K562 (cell line): ENCODE measurements at regions not wholly inside any gene's neighbourhood (a gene's known extent, or its start where the extent isn't known, plus 50 kb on each side); places are given as distances from the start of the nearest gene placed in this dataset.

ENCODE experiments used
- ATAC-seq: fragments of 200-7000 bp; cut with Tn5 transposase; 3 replicates; pipeline ENCODE4 v1.9.1; 2020; ENCODE audit warnings: moderate library complexity
- BruUV-seq: library from RNA; stranded (reverse); fragments of 400-500 nt; replicated peaks from 2 replicates; lab custom pipeline; 2021; lab: Mats Ljungman, UMichigan
- CTCF ChIA-PET: fragments of 300-600 bp; formaldehyde crosslinking; extraction: SDS; loops from one replicate; lab custom pipeline; 2021; ENCODE audit warnings: low intra/inter-chr PET ratio; lab: Yijun Ruan, JAX
- POLR2A ChIA-PET: fragments of 300-600, 350-650 bp; sonication (Branson Sonifier 250); formaldehyde crosslinking; extraction: SDS; loops from one replicate; lab custom pipeline; 2021; ENCODE audit warnings: antibody characterized with exemption, inconsistent platforms; lab: Yijun Ruan, JAX
- DNase-seq, 4 experiments: peaks; one replicate each; pipeline versions ENCODE4 v3.0.0 to v3.0.0-alpha.2; 2011 to 2018; ENCODE audit warnings: low spot score in 3 of 4, mixed read lengths in 3 of 4; ENCODE audit errors: extremely low read depth in 1 of 4
- FAIRE-seq: peaks from 2 replicates; lab custom pipeline; 2011; peaks lifted over from hg19 to GRCh38; lab: Jason Lieb, UNC
- H2AFZ ChIP-seq: 2 replicates; pipeline ENCODE4 v1.6.0; 2011; ENCODE audit warnings: low read depth, low read length, control low read depth, inconsistent platforms
- H3K27ac ChIP-seq: fragments of 200-600 bp; 3 replicates; pipeline ENCODE4 v1.8.0; 2011; ENCODE audit warnings: low read depth, mild to moderate bottlenecking, control low read depth, inconsistent platforms, low read length, moderate library complexity, mixed read lengths; ENCODE audit errors: extremely low read depth
- H3K27me3 ChIP-seq, 2 experiments: fragments of 300-600 bp in 1 of 2; 2 replicates in 1 of 2; 3 replicates in 1 of 2; pipeline versions ENCODE4 v1.6.0 to v1.8.0; 2011; ENCODE audit warnings: inconsistent platforms in 2 of 2, low read length in 2 of 2, mild to moderate bottlenecking in 1 of 2, mixed read lengths in 1 of 2, moderate library complexity in 1 of 2; ENCODE audit not compliant: control insufficient read depth in 2 of 2, insufficient read depth in 2 of 2
- H3K36me3 ChIP-seq: fragments of 300-600 bp; 3 replicates; pipeline ENCODE4 v1.8.0; 2011; ENCODE audit warnings: mild to moderate bottlenecking, low read length, inconsistent platforms; ENCODE audit not compliant: control insufficient read depth, insufficient read depth
- H3K4me1 ChIP-seq, 2 experiments: fragments of 200-600 bp in 1 of 2; replicated peaks in 1 of 2; 2 replicates in 1 of 2; 3 replicates in 1 of 2; pipeline versions ENCODE4 v1.5.1 to v1.8.0; 2011; ENCODE audit warnings: inconsistent platforms in 2 of 2, low read length in 2 of 2, mild to moderate bottlenecking in 1 of 2, mixed read lengths in 1 of 2, moderate library complexity in 1 of 2; ENCODE audit not compliant: control insufficient read depth in 2 of 2, insufficient read depth in 2 of 2
- H3K4me2 ChIP-seq: 2 replicates; pipeline ENCODE4 v1.6.1; 2011; ENCODE audit warnings: low read length, control low read depth, inconsistent platforms, mixed read lengths; ENCODE audit not compliant: insufficient read depth
- H3K4me3 ChIP-seq: fragments of 200-600 bp; sonication (generic), shearing (Covaris generic); 2 replicates; pipeline ENCODE4 v1.5.1; 2016; ENCODE audit warnings: control low read depth, inconsistent platforms
- H3K79me2 ChIP-seq: fragments of 200-600 bp; 3 replicates; pipeline ENCODE4 v1.8.0; 2011; ENCODE audit warnings: low read length, inconsistent platforms; ENCODE audit not compliant: control insufficient read depth, insufficient read depth
- H3K9ac ChIP-seq, 2 experiments: 2 replicates each; pipeline versions ENCODE4 v1.6.0 to v1.6.1; 2011; ENCODE audit warnings: low read depth in 2 of 2, low read length in 2 of 2, control low read depth in 1 of 2, inconsistent platforms in 1 of 2, mild to moderate bottlenecking in 1 of 2, mixed read lengths in 1 of 2; ENCODE audit not compliant: insufficient read depth in 1 of 2
- H3K9me1 ChIP-seq: one replicate; pipeline ENCODE4 v1.6.0; 2011; ENCODE audit warnings: inconsistent platforms, mild to moderate bottlenecking, low read length, moderate library complexity; ENCODE audit not compliant: control insufficient read depth, insufficient read depth
- H3K9me3 ChIP-seq: replicated peaks from 2 replicates; pipeline ENCODE4 v1.5.1; 2011; ENCODE audit warnings: low read depth, low read length, inconsistent platforms; ENCODE audit not compliant: control insufficient read depth, insufficient read depth
- H4K20me1 ChIP-seq: replicated peaks from 2 replicates; pipeline ENCODE4 v1.6.1; 2011; ENCODE audit warnings: low read length, inconsistent platforms, mixed read lengths; ENCODE audit not compliant: control insufficient read depth, insufficient read depth
- CBFA2T2 ChIP-seq: fragments of 450-650 bp; conservative IDR thresholded peaks from 2 replicates; pipeline ENCODE4 v1.6.1; 2017; ENCODE audit warnings: mild to moderate bottlenecking
- CBX2 ChIP-seq: fragments of 200-600 bp; sonication (generic); IDR thresholded peaks from one replicate; pipeline ENCODE4 v1.6.1; 2012; ENCODE audit warnings: mild to moderate bottlenecking, low read length, inconsistent platforms; ENCODE audit not compliant: insufficient read depth, poor library complexity, severe bottlenecking
- CCNT2 ChIP-seq: IDR thresholded peaks from 2 replicates; pipeline ENCODE4 v1.6.1; 2011; ENCODE audit warnings: borderline replicate concordance, low read depth, mild to moderate bottlenecking, moderate library complexity, mixed read lengths, low read length; ENCODE audit not compliant: insufficient read length; ENCODE audit errors: extremely low read depth
- CHCHD3 ChIP-seq: fragments of 250-450 bp; sonication (Bioruptor Pico); IDR thresholded peaks from 2 replicates; pipeline ENCODE4 v2.1.2; 2022; ENCODE audit warnings: mild to moderate bottlenecking
- ERF ChIP-seq: fragments of 450-650 bp; formaldehyde crosslinking; IDR thresholded peaks from 2 replicates; pipeline ENCODE4 v1.4.0; 2020; ENCODE audit warnings: mild to moderate bottlenecking, mixed read lengths
- ETS2 ChIP-seq: IDR thresholded peaks from 2 replicates; pipeline ENCODE4 v1.6.1; 2016; ENCODE audit warnings: borderline replicate concordance, missing genetic modification characterization, mild to moderate bottlenecking, moderate library complexity, missing compliant biosample characterization; ENCODE audit not compliant: poor library complexity, severe bottlenecking
- KAT8 ChIP-seq: fragments of 450-650 bp; IDR thresholded peaks from 2 replicates; pipeline ENCODE4 v1.6.1; 2016; ENCODE audit warnings: low read depth, mild to moderate bottlenecking
- KDM4B ChIP-seq, 2 experiments: fragments of 450-650 bp in 1 of 2; sonication (generic) in 1 of 2; IDR thresholded peaks; 2 replicates each; pipeline ENCODE4 v1.6.1; 2016 to 2017; ENCODE audit warnings: borderline replicate concordance in 2 of 2, antibody characterized with exemption in 1 of 2, low read depth in 1 of 2, mild to moderate bottlenecking in 1 of 2
- KLF1 ChIP-seq: fragments of 450-650 bp; IDR thresholded peaks from 2 replicates; pipeline ENCODE4 v1.6.1; 2016; ENCODE audit warnings: missing genetic modification characterization, missing compliant biosample characterization
- NFIC ChIP-seq: fragments of 450-650 bp; IDR thresholded peaks from 2 replicates; pipeline ENCODE4 v1.6.1; 2017; ENCODE audit warnings: mild to moderate bottlenecking, inconsistent platforms
- RBM14 ChIP-seq: fragments of 200-400 bp; formaldehyde crosslinking; IDR thresholded peaks from 2 replicates; pipeline ENCODE4 v1.6.1; 2018; ENCODE audit warnings: low read depth, mild to moderate bottlenecking, low read length, moderate library complexity, borderline replicate concordance; ENCODE audit not compliant: insufficient read depth
- RBM15 ChIP-seq: fragments of 200-400 bp; formaldehyde crosslinking; IDR thresholded peaks from 2 replicates; pipeline ENCODE4 v1.6.1; 2018; ENCODE audit warnings: mild to moderate bottlenecking, low read length, moderate library complexity; ENCODE audit not compliant: insufficient read depth
- RFX1 ChIP-seq: fragments of 450-650 bp; IDR thresholded peaks from 2 replicates; pipeline ENCODE4 v1.6.1; 2016; ENCODE audit warnings: mild to moderate bottlenecking, moderate library complexity
- TRIM24 ChIP-seq, 2 experiments: fragments of 450-650 bp; IDR thresholded peaks; 2 replicates each; pipeline ENCODE4 v1.6.1; 2016
- XRCC5 ChIP-seq: fragments of 200-400 bp; formaldehyde crosslinking; IDR thresholded peaks from 2 replicates; pipeline ENCODE4 v1.6.1; 2017; ENCODE audit warnings: low read depth, mild to moderate bottlenecking, low read length
- ZNF408 ChIP-seq: fragments of 250-450 bp; sonication (Bioruptor Pico); IDR thresholded peaks from 2 replicates; pipeline ENCODE4 v1.4.0; 2020; ENCODE audit warnings: low read depth, mild to moderate bottlenecking, moderate library complexity
- ZNF668 ChIP-seq: fragments of 250-450 bp; sonication (Bioruptor Pico); IDR thresholded peaks from 2 replicates; pipeline ENCODE4 v1.8.0; 2022; ENCODE audit warnings: mild to moderate bottlenecking, inconsistent platforms
- ZNF780A ChIP-seq: fragments of 250-450 bp; sonication (Bioruptor Pico); IDR thresholded peaks from 2 replicates; pipeline ENCODE4 v1.5.0; 2021; ENCODE audit warnings: mild to moderate bottlenecking
- whole genome bisulfite sequencing: fragments of 100-300 bp; shearing (Covaris generic); methylation state at CpG from one replicate; pipeline ENCODE4 v1.1.6; 2016; ENCODE audit warnings: low coverage, mixed read lengths; ENCODE audit not compliant: insufficient coverage; ENCODE audit errors: missing lambda C conversion rate; 5-methylcytosine and 5-hydroxymethylcytosine counted together
- in situ Hi-C: fragments of 300-500 bp; cut with MboI; formaldehyde crosslinking; loops from 4 replicates; pipeline ENCODE4 v1.15.0; 2018; ENCODE audit warnings: inconsistent platforms, mixed read lengths
- intact Hi-C: fragments of 100-400 bp; cut with micrococcal nuclease; formaldehyde crosslinking; loops from 2 replicates; pipeline ENCODE4 v1.14.2; 2022
- TF ChIP-seq, protein P1 (sequence below): fragments of 250-450 bp; sonication (Bioruptor Pico); IDR thresholded peaks from 2 replicates; pipeline ENCODE4 v1.8.0; 2021; ENCODE audit warnings: moderate library complexity, mild to moderate bottlenecking, inconsistent platforms

DNA sequence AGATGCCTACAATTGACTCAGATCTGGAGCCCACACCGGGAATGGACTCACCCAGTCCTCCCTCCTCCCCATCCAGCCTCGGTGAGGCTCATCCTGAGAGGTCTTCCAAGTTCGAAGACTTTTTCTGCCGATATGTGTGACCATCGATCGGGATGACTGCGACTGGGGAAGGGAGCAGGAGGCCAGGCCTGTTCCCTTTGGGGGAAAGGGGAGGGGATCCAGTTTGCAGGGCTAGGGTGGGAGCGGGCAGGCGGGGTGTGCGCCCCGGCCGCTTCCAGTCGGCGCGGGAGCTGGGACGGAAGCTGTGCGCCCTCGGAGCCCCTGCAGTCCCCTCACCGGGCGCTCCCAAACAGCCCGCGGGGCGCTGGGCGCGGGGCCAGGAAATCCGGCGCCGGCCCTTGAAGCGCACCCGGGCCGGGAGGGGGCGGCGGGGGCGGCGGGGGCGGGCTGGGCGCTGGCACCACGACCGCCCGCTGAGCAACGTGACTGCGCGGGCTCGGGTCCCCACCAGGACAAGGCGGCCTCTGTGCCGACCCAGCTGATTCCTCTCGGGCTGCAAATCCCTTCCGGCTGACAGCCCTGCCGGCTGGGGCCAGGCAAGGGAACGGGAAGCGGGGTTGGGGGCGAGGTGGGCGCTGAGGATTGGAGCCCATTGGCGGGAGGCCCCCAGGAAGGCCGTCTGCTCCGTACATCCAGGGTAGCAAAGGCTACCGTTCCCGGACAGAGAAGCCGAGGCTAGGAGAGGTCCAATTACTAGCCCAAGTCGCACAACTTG is 103.9 kb downstream of the EBNA1BP2 start:
- peaks cover 8 to 26% of the 10 kb centered on the region in 2 experiments; a peak in 4 of 5 replicates for H3K4me1 ChIP-seq
- FAIRE-seq: no peak
- BruUV-seq: no TSS peak
- DNase-seq: no peak
- H3K9me3 ChIP-seq: no peaks in the 10 kb centered on the region
- H3K79me2 ChIP-seq: no peaks in the 10 kb centered on the region
- ATAC-seq: no peak
- H2AFZ ChIP-seq: no peak overlapping the region
- H3K4me3 ChIP-seq: no peak overlapping the region
- TF ChIP-seq, protein P1, sequence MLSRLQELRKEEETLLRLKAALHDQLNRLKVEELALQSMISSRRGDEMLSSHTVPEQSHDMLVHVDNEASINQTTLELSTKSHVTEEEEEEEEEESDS (CRISPR knock-in tag): no peak
- TF ChIP-seq TRIM24 (IDR thresholded peaks at IDR 0.05): no peak
- no peak for TF ChIP-seq RFX1
- TF ChIP-seq ZNF408 (CRISPR knock-in tag): no peak
- no peak for TF ChIP-seq KLF1
- no peak for TF ChIP-seq NFIC
- no peak for TF ChIP-seq KDM4B (IDR thresholded peaks at IDR 0.05; ENCODE audit: borderline replicate concordance in 2 of 2, low read depth in 1 of 2)
- no peak for TF ChIP-seq RBM14
- TF ChIP-seq CHCHD3 (CRISPR knock-in tag): no peak
- TF ChIP-seq CCNT2: no peak
- TF ChIP-seq ERF (CRISPR knock-in tag): no peak
- no peak for TF ChIP-seq XRCC5
- TF ChIP-seq ZNF668: no peak
- TF ChIP-seq CBX2: no peak
- TF ChIP-seq ZNF780A (CRISPR knock-in tag): no peak
- TF ChIP-seq KAT8: no peak
- no peak for TF ChIP-seq RBM15
- TF ChIP-seq CBFA2T2: no peak
- no peak for TF ChIP-seq ETS2
- no peak overlapping the region for H3K4me2 ChIP-seq
- no peaks in the 10 kb centered on the region for H3K27me3 ChIP-seq
- WGBS: 78% methylated on average over 25 of the region's 60 CpGs
- ChIA-PET CTCF (no interaction called here), POLR2A (no interaction called here)
- H3K36me3 ChIP-seq: no peaks in the 10 kb centered on the region
- no peak overlapping the region for H3K9ac ChIP-seq
- in situ Hi-C loops (no loop called here), intact Hi-C loops (no loop called here)
- H3K9me1 ChIP-seq: no peaks in the 10 kb centered on the region
- H3K27ac ChIP-seq: no peak overlapping the region
- H4K20me1 ChIP-seq: no peaks in the 10 kb centered on the region
